Adrenal gland (tissue), 5 donors: ENCODE measurements at regions not wholly inside any gene's neighbourhood (a gene's known extent, or its start where the extent isn't known, plus 50 kb on each side); places are given as distances from the start of the nearest gene placed in this dataset.

Experiments
- CTCF ChIP-seq, 6 experiments: fragments of 450-650 bp in 4 of 6; fragments of 200-600 bp in 2 of 6; sonication (generic) in 1 of 6; IDR thresholded peaks; 1 replicate in 5 of 6; 2 replicates in 1 of 6; pipeline versions ENCODE4 v1.5.1 to v1.8.0; 2016 to 2021; ENCODE audit warnings: antibody characterized with exemption in 6 of 6, mild to moderate bottlenecking in 2 of 6, moderate library complexity in 1 of 6
- POLR2A ChIP-seq, 2 donors: fragments of 450-650 bp; IDR thresholded peaks; one replicate each; pipeline ENCODE4 v1.6.1; 2017; ENCODE audit warnings: antibody characterized with exemption in 2 of 2, mild to moderate bottlenecking in 2 of 2, moderate library complexity in 1 of 2
- donor health status: DM: no; HTN: no; CAD: no.

GRCh38 chr12:45518291-45519235 is 210.9 kb upstream of the ARID2 start:
- TF ChIP-seq CTCF (IDR thresholded peaks at IDR 0.05) = no peak
- TF ChIP-seq POLR2A (IDR thresholded peaks at IDR 0.05) = no peak
